Calu3 (cell line): ENCODE measurements at regions not wholly inside any gene's neighbourhood (a gene's known extent, or its start where the extent isn't known, plus 50 kb on each side); places are given as distances from the start of the nearest gene placed in this dataset.

Experiments used
- BruUV-seq: library from RNA; stranded (reverse); fragments of 400-500 nt; replicated peaks from 2 replicates; lab custom pipeline; 2021; lab: Mats Ljungman, UMichigan
- CTCF ChIA-PET: fragments of 300-600 bp; sonication (Branson Sonifier 250); formaldehyde crosslinking; loops from one replicate; lab custom pipeline; 2022; ENCODE audit warnings: antibody characterized with exemption; lab: Charles Lee
- DNase-seq: peaks from one replicate; pipeline ENCODE4 v3.0.0; 2022
- H3K27ac Mint-ChIP-seq: one replicate; pipeline ENCODE4 v1.8.0; 2022; ENCODE audit warnings: mixed read lengths; ENCODE audit not compliant: unreplicated experiment
- H3K27me3 Mint-ChIP-seq: one replicate; pipeline ENCODE4 v1.8.0; 2022; ENCODE audit warnings: mixed read lengths; ENCODE audit not compliant: unreplicated experiment
- H3K36me3 Mint-ChIP-seq: one replicate; pipeline ENCODE4 v1.8.0; 2022; ENCODE audit warnings: mild to moderate bottlenecking, moderate library complexity, mixed read lengths; ENCODE audit not compliant: insufficient read depth, unreplicated experiment
- H3K4me1 Mint-ChIP-seq: one replicate; pipeline ENCODE4 v1.8.0; 2022; ENCODE audit warnings: mild to moderate bottlenecking, low read depth, mixed read lengths; ENCODE audit not compliant: unreplicated experiment
- H3K4me3 Mint-ChIP-seq: one replicate; pipeline ENCODE4 v1.8.0; 2022; ENCODE audit warnings: mild to moderate bottlenecking, low read depth, moderate library complexity, mixed read lengths; ENCODE audit not compliant: unreplicated experiment
- H3K9me3 Mint-ChIP-seq: one replicate; pipeline ENCODE4 v1.8.0; 2022; ENCODE audit warnings: low read depth, mixed read lengths; ENCODE audit not compliant: unreplicated experiment
- CTCF ChIP-seq: fragments of 200-600 bp; IDR thresholded peaks from one replicate; pipeline ENCODE4 v1.8.0; 2022; ENCODE audit warnings: antibody characterized with exemption; ENCODE audit not compliant: unreplicated experiment
- intact Hi-C: fragments of 100-400 bp; cut with micrococcal nuclease; formaldehyde crosslinking; loops from one replicate; pipeline ENCODE4 v1.10.0; 2022; ENCODE audit not compliant: unreplicated experiment

- Mint-ChIP-seq H3K4me3 (no peak overlapping the region), H3K36me3 (no peaks in the 10 kb centered on the region), H3K27me3 (no peaks in the 10 kb centered on the region), H3K27ac (no peak overlapping the region), H3K9me3 (peaks cover 3% of the 10 kb centered on the region), H3K4me1 (no peaks in the 10 kb centered on the region)
- no TSS peak for BruUV-seq
- DNase-seq: no peak
- intact Hi-C loops: no loop called here
- no peak for TF ChIP-seq CTCF
- CTCF ChIA-PET: no interaction called here
Measured at GRCh38 chrX:98654565-98654964, 1755.5 kb downstream of the PCDH19 start.
